ENCODE measurements at regions not wholly inside any gene's neighbourhood (a gene's known extent, or its start where the extent isn't known, plus 50 kb on each side); places are given as distances from the start of the nearest gene placed in this dataset.

DNA sequence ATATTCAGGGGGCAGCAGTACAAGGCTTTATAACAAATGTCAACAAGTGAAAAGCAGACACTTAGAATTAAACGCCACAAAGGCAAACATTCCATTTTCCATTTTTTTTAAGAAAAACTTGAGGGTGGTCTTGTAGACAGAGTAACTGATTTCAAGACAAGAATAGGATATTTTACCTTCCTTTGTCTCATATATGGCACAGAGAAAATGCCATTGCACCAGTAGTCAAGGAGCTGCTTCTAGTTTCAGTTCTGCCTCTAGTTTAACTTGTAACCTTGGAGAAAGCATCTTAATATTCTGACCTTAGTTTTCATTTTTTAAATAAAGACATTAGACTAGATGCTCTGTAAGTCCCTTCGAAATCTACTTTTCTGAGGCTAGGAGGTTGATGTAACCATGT is 355.3 kb upstream of the KCNN2 start:
- no peaks in the 10 kb centered on the region for H3K9me1 ChIP-seq (ENCODE audit: control insufficient read depth, insufficient read depth, low read length)
- H3K4me3 ChIP-seq, result no peak overlapping the region
- no peak overlapping the region for H3K4me2 ChIP-seq (ENCODE audit: insufficient read depth, low read length)
- in situ Hi-C loops (cut with MboI), result no loop called here
- H4K20me1 ChIP-seq (replicated peaks; ENCODE audit: control insufficient read depth, insufficient read depth, low read length), result no peaks in the 10 kb centered on the region
- no peak overlapping the region for H2AFZ ChIP-seq (ENCODE audit: low read depth, low read length)
- intact Hi-C loops (cut with micrococcal nuclease), result no loop called here
- WGBS (ENCODE audit: insufficient coverage, low coverage, missing lambda C conversion rate), result 0% methylated on average over 2 of the region's 2 CpGs
- H3K27me3 ChIP-seq (ENCODE audit: control insufficient read depth in 2 of 2, insufficient read depth in 2 of 2, low read length in 2 of 2), result no peaks in the 10 kb centered on the region
- no peaks in the 10 kb centered on the region for H3K4me1 ChIP-seq (replicated peaks in 1 of 2; ENCODE audit: control insufficient read depth in 2 of 2, insufficient read depth in 2 of 2, low read length in 2 of 2)
- FAIRE-seq (no peak), DNase-seq (ENCODE audit: extremely low read depth in 1 of 4, low spot score in 3 of 4) (no peak), ATAC-seq (no peak)
- POLR2A ChIA-PET, result no interaction called here
- no TSS peak for BruUV-seq (replicated peaks)
- H3K27ac ChIP-seq (ENCODE audit: extremely low read depth, low read depth, low read length), result no peak overlapping the region
- CTCF ChIA-PET (ENCODE audit: low intra/inter-chr PET ratio), result no interaction called here
- H3K9ac ChIP-seq (ENCODE audit: insufficient read depth in 1 of 2, low read depth in 2 of 2, low read length in 2 of 2), result no peak overlapping the region
- H3K9me3 ChIP-seq (replicated peaks; ENCODE audit: control insufficient read depth, insufficient read depth, low read depth, low read length), result no peaks in the 10 kb centered on the region
- H3K36me3 ChIP-seq (ENCODE audit: control insufficient read depth, insufficient read depth, low read length), result no peaks in the 10 kb centered on the region
- H3K79me2 ChIP-seq (ENCODE audit: control insufficient read depth, insufficient read depth, low read length), result no peaks in the 10 kb centered on the region
- no peak for TF ChIP-seq PRPF4 (IDR thresholded peaks at IDR 0.05; ENCODE audit: insufficient read depth, low read depth, low read length, poor library complexity, severe bottlenecking)
- TF ChIP-seq, protein P1, sequence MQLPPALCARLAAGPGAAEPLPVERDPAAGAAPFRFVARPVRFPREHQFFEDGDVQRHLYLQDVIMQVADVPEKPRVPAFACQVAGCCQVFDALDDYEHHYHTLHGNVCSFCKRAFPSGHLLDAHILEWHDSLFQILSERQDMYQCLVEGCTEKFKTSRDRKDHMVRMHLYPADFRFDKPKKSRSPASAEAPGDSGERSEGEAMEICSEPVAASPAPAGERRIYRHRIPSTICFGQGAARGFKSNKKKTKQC (CRISPR knock-in tag; IDR thresholded peaks at IDR 0.05), result no peak
- no peak for TF ChIP-seq ZKSCAN3 (CRISPR knock-in tag; IDR thresholded peaks at IDR 0.05)
- TF ChIP-seq TCFL5 (CRISPR knock-in tag; conservative IDR thresholded peaks at IDR 0.05), result no peak
- no peak for TF ChIP-seq ZNF133 (CRISPR knock-in tag; IDR thresholded peaks at IDR 0.05)
- no peak for TF ChIP-seq TAL1 (IDR thresholded peaks at IDR 0.05)

DNA sequence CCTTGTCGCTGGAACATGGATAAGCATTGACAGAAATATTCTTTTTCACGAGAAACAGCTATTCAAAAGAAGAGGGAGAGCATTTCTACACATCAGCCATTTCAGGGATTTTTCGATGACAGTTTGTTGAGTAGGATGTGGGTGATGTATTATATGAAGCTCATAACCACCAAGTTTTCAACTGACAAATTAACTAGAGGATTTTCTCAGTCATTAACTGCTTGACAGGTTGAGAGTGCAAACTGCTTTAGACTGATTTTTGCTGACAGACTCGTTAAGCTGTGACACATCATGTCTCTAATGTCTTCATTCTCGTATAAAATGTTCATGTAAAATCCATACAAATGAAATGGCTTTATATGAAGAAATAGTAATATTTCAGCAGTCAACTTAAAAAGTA is 354.2 kb upstream of the KCNN2 start:
- H3K27me3 ChIP-seq (ENCODE audit: control insufficient read depth in 2 of 2, insufficient read depth in 2 of 2, low read length in 2 of 2), result no peaks in the 10 kb centered on the region
- ChIA-PET POLR2A (no interaction called here), CTCF (ENCODE audit: low intra/inter-chr PET ratio) (no interaction called here)
- FAIRE-seq (no peak), DNase-seq (ENCODE audit: extremely low read depth in 1 of 4, low spot score in 3 of 4) (no peak), ATAC-seq (no peak)
- H4K20me1 ChIP-seq (replicated peaks; ENCODE audit: control insufficient read depth, insufficient read depth, low read length), result no peaks in the 10 kb centered on the region
- no peaks in the 10 kb centered on the region for H3K4me1 ChIP-seq (replicated peaks in 1 of 2; ENCODE audit: control insufficient read depth in 2 of 2, insufficient read depth in 2 of 2, low read length in 2 of 2)
- no peaks in the 10 kb centered on the region for H3K79me2 ChIP-seq (ENCODE audit: control insufficient read depth, insufficient read depth, low read length)
- 2% methylated on average over 5 of the region's 5 CpGs for WGBS (ENCODE audit: insufficient coverage, low coverage, missing lambda C conversion rate)
- no peak overlapping the region for H3K27ac ChIP-seq (ENCODE audit: extremely low read depth, low read depth, low read length)
- H3K9me3 ChIP-seq (replicated peaks; ENCODE audit: control insufficient read depth, insufficient read depth, low read depth, low read length), result no peaks in the 10 kb centered on the region
- H3K9me1 ChIP-seq (ENCODE audit: control insufficient read depth, insufficient read depth, low read length), result no peaks in the 10 kb centered on the region
- BruUV-seq (replicated peaks), result no TSS peak
- TF ChIP-seq POLR2G (IDR thresholded peaks at IDR 0.05; ENCODE audit: low read depth, low read length) (no peak), RBM15 (IDR thresholded peaks at IDR 0.05; ENCODE audit: insufficient read depth, low read length) (no peak)
- TF ChIP-seq, protein P2, sequence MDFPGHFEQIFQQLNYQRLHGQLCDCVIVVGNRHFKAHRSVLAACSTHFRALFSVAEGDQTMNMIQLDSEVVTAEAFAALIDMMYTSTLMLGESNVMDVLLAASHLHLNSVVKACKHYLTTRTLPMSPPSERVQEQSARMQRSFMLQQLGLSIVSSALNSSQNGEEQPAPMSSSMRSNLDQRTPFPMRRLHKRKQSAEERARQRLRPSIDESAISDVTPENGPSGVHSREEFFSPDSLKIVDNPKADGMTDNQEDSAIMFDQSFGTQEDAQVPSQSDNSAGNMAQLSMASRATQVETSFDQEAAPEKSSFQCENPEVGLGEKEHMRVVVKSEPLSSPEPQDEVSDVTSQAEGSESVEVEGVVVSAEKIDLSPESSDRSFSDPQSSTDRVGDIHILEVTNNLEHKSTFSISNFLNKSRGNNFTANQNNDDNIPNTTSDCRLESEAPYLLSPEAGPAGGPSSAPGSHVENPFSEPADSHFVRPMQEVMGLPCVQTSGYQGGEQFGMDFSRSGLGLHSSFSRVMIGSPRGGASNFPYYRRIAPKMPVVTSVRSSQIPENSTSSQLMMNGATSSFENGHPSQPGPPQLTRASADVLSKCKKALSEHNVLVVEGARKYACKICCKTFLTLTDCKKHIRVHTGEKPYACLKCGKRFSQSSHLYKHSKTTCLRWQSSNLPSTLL (IDR thresholded peaks at IDR 0.05), result no peak
- H3K9ac ChIP-seq (ENCODE audit: insufficient read depth in 1 of 2, low read depth in 2 of 2, low read length in 2 of 2), result no peak overlapping the region
- no peaks in the 10 kb centered on the region for H3K36me3 ChIP-seq (ENCODE audit: control insufficient read depth, insufficient read depth, low read length)
- in situ Hi-C loops (cut with MboI), result no loop called here
- H3K4me2 ChIP-seq (ENCODE audit: insufficient read depth, low read length), result no peak overlapping the region
- no peak overlapping the region for H2AFZ ChIP-seq (ENCODE audit: low read depth, low read length)
- no peak overlapping the region for H3K4me3 ChIP-seq
- intact Hi-C loops (cut with micrococcal nuclease), result no loop called here
